CD4-positive, alpha-beta T cell treated with Interleukin-21 for 1 hour (primary cell): ENCODE measurements at regions not wholly inside any gene's neighbourhood (a gene's known extent, or its start where the extent isn't known, plus 50 kb on each side); places are given as distances from the start of the nearest gene placed in this dataset.
"Not testable (repeated sequence)": the region's sequence is repeated elsewhere in the genome, so short reads cannot be mapped to it uniquely, and the experiment has no call there.

ENCODE experiments used
- DNase-seq: peaks from one replicate; pipeline ENCODE4 v3.0.0-alpha.2; 2020

GRCh38 chr9:113665756-113666155, 202.2 kb downstream of the RGS3 start:
- no peak for DNase-seq

- DNase-seq, result no peak
Measured at GRCh38 chr9:113668061-113668460, 204.5 kb downstream of the RGS3 start.

GRCh38 chr9:113669522-113670115, 206.1 kb downstream of the RGS3 start:
- DNase-seq, result no peak

GRCh38 chr9:113673726-113674125, 202.4 kb upstream of the ZNF618 start:
- no peak for DNase-seq

GRCh38 chr9:113674436-113674835, 201.7 kb upstream of the ZNF618 start:
- DNase-seq, result no peak

- no peak for DNase-seq
Measured at GRCh38 chr9:113675475-113675941, 200.6 kb upstream of the ZNF618 start.

GRCh38 chr9:113677057-113677456, 199.1 kb upstream of the ZNF618 start:
- DNase-seq, result no peak

GRCh38 chr9:113677569-113677968, 198.5 kb upstream of the ZNF618 start:
- no peak for DNase-seq

- no peak for DNase-seq
Measured at GRCh38 chr9:113678119-113678858, 197.8 kb upstream of the ZNF618 start.

- no peak for DNase-seq
Measured at GRCh38 chr9:113678859-113679256, 197.3 kb upstream of the ZNF618 start.

GRCh38 chr9:113682297-113682771, 193.8 kb upstream of the ZNF618 start:
- DNase-seq, result peak; percentile 34

- not testable (repeated sequence) for DNase-seq
Measured at GRCh38 chr9:113685636-113686035, 190.5 kb upstream of the ZNF618 start.

- DNase-seq, result no peak
Measured at GRCh38 chr9:113687107-113687679, 188.9 kb upstream of the ZNF618 start.

GRCh38 chr9:113687680-113688371, 188.3 kb upstream of the ZNF618 start:
- no peak for DNase-seq

GRCh38 chr9:113690055-113690740, 185.9 kb upstream of the ZNF618 start:
- DNase-seq, result no peak

GRCh38 chr9:113692256-113692655, 183.9 kb upstream of the ZNF618 start:
- DNase-seq, result no peak

- no peak for DNase-seq
Measured at GRCh38 chr9:113694912-113695311, 181.2 kb upstream of the ZNF618 start.

- DNase-seq, result peak; percentile 12
Measured at GRCh38 chr9:113695440-113695851, 180.7 kb upstream of the ZNF618 start.

- peak; percentile 14 for DNase-seq
Measured at GRCh38 chr9:113695901-113696300, 180.2 kb upstream of the ZNF618 start.

GRCh38 chr9:113701774-113702755, 174.0 kb upstream of the ZNF618 start:
- DNase-seq, result no peak

GRCh38 chr9:113705306-113705927, 170.7 kb upstream of the ZNF618 start:
- no peak for DNase-seq
